Upper lobe of right lung (tissue), 1 donor: ENCODE measurements at regions not wholly inside any gene's neighbourhood (a gene's known extent, or its start where the extent isn't known, plus 50 kb on each side); places are given as distances from the start of the nearest gene placed in this dataset.
A peak's percentile ranks its signal among the peaks of the same experiment; 100 is the strongest.

Experiments used
- ATAC-seq: fragments of 200-7000 bp; cut with Tn5 transposase; one replicate; pipeline ENCODE4 v1.9.1; 2020; ENCODE audit warnings: mild to moderate bottlenecking, moderate library complexity
- DNase-seq: peaks from one replicate; pipeline ENCODE4 v3.0.0-alpha.2; 2020
- H3K27ac ChIP-seq: fragments of 200-600 bp; one replicate; pipeline ENCODE4 v1.8.0; 2022
- H3K27me3 ChIP-seq: fragments of 200-600 bp; one replicate; pipeline ENCODE4 v1.8.0; 2022; ENCODE audit warnings: mild to moderate bottlenecking
- H3K36me3 ChIP-seq: fragments of 200-600 bp; one replicate; pipeline ENCODE4 v1.8.0; 2022
- H3K4me1 ChIP-seq: fragments of 200-600 bp; one replicate; pipeline ENCODE4 v1.8.0; 2022
- H3K4me3 ChIP-seq: fragments of 200-600 bp; one replicate; pipeline ENCODE4 v1.8.0; 2022; ENCODE audit warnings: mild to moderate bottlenecking
- H3K9me3 ChIP-seq: fragments of 200-600 bp; one replicate; pipeline ENCODE4 v1.8.0; 2022
- CTCF ChIP-seq: fragments of 200-600 bp; IDR thresholded peaks from one replicate; pipeline ENCODE4 v1.8.0; 2022; ENCODE audit warnings: antibody characterized with exemption
- intact Hi-C: fragments of 100-400 bp; cut with DNase I; formaldehyde crosslinking; loops from one replicate; pipeline ENCODE4 v1.11.0; 2022
- donor health status: DM: no; HTN: yes; CAD: no; lungs with severe emphysema.

DNA sequence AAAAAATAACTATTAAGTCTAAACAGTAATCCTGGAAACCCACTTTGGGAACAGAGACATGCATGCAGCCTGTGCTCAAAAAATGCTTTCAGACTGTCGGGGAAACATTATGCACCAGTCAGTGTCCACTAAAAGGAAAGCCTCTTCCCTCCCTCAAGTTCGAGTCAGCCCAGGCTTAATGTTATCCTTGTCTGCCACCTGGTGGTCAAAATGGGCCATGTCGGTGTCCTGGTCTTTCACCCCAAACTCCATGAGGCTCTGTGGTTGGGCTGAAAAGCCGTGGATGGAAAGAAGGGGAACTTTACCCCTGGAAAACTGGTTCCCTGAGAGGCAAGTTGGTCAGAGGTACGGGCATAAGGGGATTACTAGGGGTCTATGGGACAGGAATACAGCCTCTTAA is 88.4 kb upstream of the ZNF492 start:
- intact Hi-C loops, result no loop called here
- no peak overlapping the region for H3K4me3 ChIP-seq
- DNase-seq, result no peak
- H3K27me3 ChIP-seq, result no peaks in the 10 kb centered on the region
- no peaks in the 10 kb centered on the region for H3K36me3 ChIP-seq
- no peak overlapping the region for H3K27ac ChIP-seq
- peak; percentile 67 for ATAC-seq
- TF ChIP-seq CTCF, result peak; percentile 50
- H3K4me1 ChIP-seq, result no peaks in the 10 kb centered on the region
- peaks cover 4% of the 10 kb centered on the region for H3K9me3 ChIP-seq

DNA sequence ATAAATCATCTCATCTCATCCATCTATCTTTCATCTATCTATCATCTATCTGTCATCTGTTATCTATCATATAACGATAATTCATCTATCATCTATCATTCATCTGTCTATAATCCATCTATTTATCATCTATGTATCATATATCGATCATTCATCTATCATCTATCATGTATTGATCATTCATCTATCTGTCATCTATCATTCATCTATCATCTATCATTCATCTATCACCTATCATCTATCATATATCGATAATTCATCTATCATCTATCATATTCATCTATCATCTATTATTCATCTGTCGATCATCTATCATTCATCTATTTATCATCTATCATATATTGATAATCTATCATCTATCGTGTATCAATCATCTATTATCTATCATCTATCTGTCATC is 100.4 kb upstream of the ZNF492 start:
- no peaks in the 10 kb centered on the region for H3K36me3 ChIP-seq
- no peak for TF ChIP-seq CTCF
- DNase-seq (no peak), ATAC-seq (no peak)
- H3K4me3 ChIP-seq, result no peak overlapping the region
- H3K9me3 ChIP-seq, result peaks cover 10% of the 10 kb centered on the region
- no peaks in the 10 kb centered on the region for H3K27me3 ChIP-seq
- H3K4me1 ChIP-seq, result no peaks in the 10 kb centered on the region
- no peak overlapping the region for H3K27ac ChIP-seq
- intact Hi-C loops, result no loop called here

GRCh38 chr19:22532388-22533300 is 101.5 kb upstream of the ZNF492 start:
- intact Hi-C loops, result no loop called here
- H3K9me3 ChIP-seq, result peaks cover 10% of the 10 kb centered on the region
- no peak for TF ChIP-seq CTCF
- no peaks in the 10 kb centered on the region for H3K4me1 ChIP-seq
- no peaks in the 10 kb centered on the region for H3K27me3 ChIP-seq
- DNase-seq, result peak; percentile 81
- H3K27ac ChIP-seq, result no peak overlapping the region
- H3K36me3 ChIP-seq, result no peaks in the 10 kb centered on the region
- H3K4me3 ChIP-seq, result peak overlapping the region; percentile 26
- ATAC-seq, result peak; percentile 92

- intact Hi-C loops, result no loop called here
- no peaks in the 10 kb centered on the region for H3K36me3 ChIP-seq
- H3K9me3 ChIP-seq, result no peaks in the 10 kb centered on the region
- no peak for TF ChIP-seq CTCF
- ATAC-seq (no peak), DNase-seq (no peak)
- no peaks in the 10 kb centered on the region for H3K27me3 ChIP-seq
- no peaks in the 10 kb centered on the region for H3K4me1 ChIP-seq
- H3K27ac ChIP-seq, result no peak overlapping the region
- no peak overlapping the region for H3K4me3 ChIP-seq
These were observed 104.1 kb upstream of the ZNF492 start for GRCh38 chr19:22530042-22530441.

DNA sequence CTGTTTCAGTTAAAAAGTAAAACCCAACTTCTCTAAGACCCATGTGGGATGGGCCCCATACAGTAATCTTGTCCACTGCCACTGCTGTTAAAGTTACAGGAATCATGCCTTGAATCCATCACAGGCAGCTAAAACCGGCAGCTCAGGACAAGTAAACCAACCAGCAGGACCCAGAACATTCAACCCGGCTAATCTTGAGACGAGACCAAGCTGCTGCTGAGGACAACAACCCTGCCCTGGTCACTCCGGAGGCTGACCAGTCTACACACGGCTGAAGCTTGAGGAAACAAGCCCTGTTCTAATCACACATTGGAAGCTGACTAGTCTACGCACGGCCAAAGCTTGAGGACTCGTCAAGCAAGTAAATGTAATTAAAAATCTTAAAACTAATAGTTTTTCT is 105.2 kb upstream of the ZNF492 start:
- Histone ChIP-seq H3K4me1 (no peaks in the 10 kb centered on the region), H3K27ac (no peak overlapping the region), H3K36me3 (no peaks in the 10 kb centered on the region), H3K27me3 (no peaks in the 10 kb centered on the region), H3K4me3 (no peak overlapping the region), H3K9me3 (no peaks in the 10 kb centered on the region)
- intact Hi-C loops, result no loop called here
- TF ChIP-seq CTCF, result no peak
- no peak for ATAC-seq
- DNase-seq, result no peak
